Parathyroid adenoma (tissue), 2 donors: ENCODE measurements at regions not wholly inside any gene's neighbourhood (a gene's known extent, or its start where the extent isn't known, plus 50 kb on each side); places are given as distances from the start of the nearest gene placed in this dataset.

Experiments used
- H2AFZ ChIP-seq: fragments of 300-600 bp; sonication (generic); one replicate; pipeline ENCODE4 v1.7.0; 2017; ENCODE audit warnings: antibody characterized with exemption, mild to moderate bottlenecking
- H3K27ac ChIP-seq: fragments of 300-600 bp; sonication (generic); one replicate; pipeline ENCODE4 v1.7.0; 2017
- H3K27me3 ChIP-seq: fragments of 300-600 bp; sonication (generic); one replicate; pipeline ENCODE4 v1.7.0; 2017; ENCODE audit warnings: low read length; ENCODE audit not compliant: control insufficient read depth, insufficient read depth
- H3K36me3 ChIP-seq: fragments of 300-600 bp; sonication (generic); one replicate; pipeline ENCODE4 v1.7.0; 2017; ENCODE audit warnings: low read length; ENCODE audit not compliant: control insufficient read depth, insufficient read depth
- H3K4me1 ChIP-seq: fragments of 300-600 bp; sonication (generic); one replicate; pipeline ENCODE4 v1.7.0; 2017; ENCODE audit warnings: control low read depth
- H3K4me2 ChIP-seq: fragments of 300-600 bp; sonication (generic); one replicate; pipeline ENCODE4 v1.7.0; 2017; ENCODE audit warnings: low read length
- H3K4me3 ChIP-seq: fragments of 300-600 bp; sonication (generic); one replicate; pipeline ENCODE4 v1.7.0; 2017; ENCODE audit warnings: low read depth, low read length
- H3K79me2 ChIP-seq: fragments of 300-600 bp; sonication (generic); one replicate; pipeline ENCODE4 v1.7.0; 2017; ENCODE audit warnings: control low read depth
- H3K9ac ChIP-seq: fragments of 300-600 bp; sonication (generic); one replicate; pipeline ENCODE4 v1.7.0; 2017; ENCODE audit warnings: mild to moderate bottlenecking
- H3K9me3 ChIP-seq: fragments of 300-600 bp; sonication (generic); one replicate; pipeline ENCODE4 v1.7.0; 2017; ENCODE audit warnings: low read length; ENCODE audit not compliant: control insufficient read depth
- CTCF ChIP-seq: fragments of 300-600 bp; sonication (generic); IDR thresholded peaks from one replicate; pipeline ENCODE4 v1.7.0; 2017; ENCODE audit warnings: antibody characterized with exemption, mild to moderate bottlenecking
- donor health status: primary hyperparathyroidism.

DNA sequence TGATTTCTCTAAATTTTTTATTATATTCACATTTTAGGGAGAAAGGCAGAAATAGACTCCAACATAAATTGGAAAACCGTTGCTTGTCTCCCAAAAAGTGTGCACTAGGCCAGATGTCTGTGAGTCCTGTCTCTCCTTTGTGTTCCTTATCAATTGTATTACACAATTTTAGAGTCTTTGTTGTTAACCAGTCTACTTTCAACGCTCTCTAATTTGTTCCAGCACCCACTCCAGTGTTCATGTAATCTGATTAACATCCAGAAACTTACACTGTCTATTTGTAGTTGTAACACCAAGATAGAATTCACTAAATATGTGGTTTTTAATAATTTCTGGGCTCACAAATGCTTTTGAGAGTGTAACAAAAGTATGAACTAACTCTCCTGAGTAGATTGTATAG is 195.6 kb downstream of the FSIP2 start:
- H2AFZ ChIP-seq = no peak overlapping the region
- H3K4me1 ChIP-seq = no peaks in the 10 kb centered on the region
- no peaks in the 10 kb centered on the region for H3K79me2 ChIP-seq
- H3K36me3 ChIP-seq = no peaks in the 10 kb centered on the region
- no peaks in the 10 kb centered on the region for H3K9me3 ChIP-seq
- H3K9ac ChIP-seq = no peak overlapping the region
- no peak for TF ChIP-seq CTCF
- H3K27ac ChIP-seq = no peak overlapping the region
- no peak overlapping the region for H3K4me2 ChIP-seq
- no peaks in the 10 kb centered on the region for H3K27me3 ChIP-seq
- no peak overlapping the region for H3K4me3 ChIP-seq

GRCh38 chr2:185939858-185940257 is 201.3 kb downstream of the FSIP2 start:
- Histone ChIP-seq H3K79me2 (no peaks in the 10 kb centered on the region), H2AFZ (no peak overlapping the region), H3K9me3 (no peaks in the 10 kb centered on the region), H3K9ac (no peak overlapping the region), H3K27me3 (no peaks in the 10 kb centered on the region), H3K4me3 (no peak overlapping the region), H3K4me2 (no peak overlapping the region), H3K4me1 (no peaks in the 10 kb centered on the region), H3K27ac (no peak overlapping the region), H3K36me3 (no peaks in the 10 kb centered on the region)
- TF ChIP-seq CTCF = no peak

- no peaks in the 10 kb centered on the region for H3K27me3 ChIP-seq
- no peak overlapping the region for H3K27ac ChIP-seq
- H3K4me2 ChIP-seq = no peak overlapping the region
- no peaks in the 10 kb centered on the region for H3K9me3 ChIP-seq
- H3K9ac ChIP-seq = no peak overlapping the region
- H3K4me1 ChIP-seq = no peaks in the 10 kb centered on the region
- H3K4me3 ChIP-seq = no peak overlapping the region
- H3K79me2 ChIP-seq = no peaks in the 10 kb centered on the region
- TF ChIP-seq CTCF = no peak
- H2AFZ ChIP-seq = no peak overlapping the region
- H3K36me3 ChIP-seq = no peaks in the 10 kb centered on the region
Measured at GRCh38 chr2:185942855-185943254, 204.3 kb downstream of the FSIP2 start.

DNA sequence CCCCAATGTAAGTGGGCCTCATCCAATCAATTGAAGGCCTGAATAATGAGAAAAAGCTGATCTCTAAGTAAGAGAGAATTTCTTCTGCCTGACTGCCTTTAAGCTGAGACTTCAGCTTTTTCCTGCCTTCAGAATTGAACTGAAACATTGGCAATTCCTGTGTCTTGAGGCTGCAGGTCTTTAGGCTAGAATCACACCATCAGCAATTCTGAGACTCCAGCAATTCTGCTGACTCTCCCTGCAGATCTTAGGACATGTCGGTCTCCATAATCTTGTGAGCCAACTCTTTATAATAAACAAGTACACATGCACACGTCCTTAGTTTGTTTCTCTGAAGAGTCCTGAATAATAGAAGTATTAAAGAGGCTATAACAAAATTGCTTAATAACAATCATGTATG is 209.1 kb downstream of the FSIP2 start:
- H2AFZ ChIP-seq = no peak overlapping the region
- H3K4me3 ChIP-seq = no peak overlapping the region
- TF ChIP-seq CTCF = no peak
- no peaks in the 10 kb centered on the region for H3K9me3 ChIP-seq
- H3K4me2 ChIP-seq = no peak overlapping the region
- H3K4me1 ChIP-seq = no peaks in the 10 kb centered on the region
- H3K27me3 ChIP-seq = no peaks in the 10 kb centered on the region
- no peak overlapping the region for H3K9ac ChIP-seq
- H3K27ac ChIP-seq = no peak overlapping the region
- H3K36me3 ChIP-seq = no peaks in the 10 kb centered on the region
- no peaks in the 10 kb centered on the region for H3K79me2 ChIP-seq

DNA sequence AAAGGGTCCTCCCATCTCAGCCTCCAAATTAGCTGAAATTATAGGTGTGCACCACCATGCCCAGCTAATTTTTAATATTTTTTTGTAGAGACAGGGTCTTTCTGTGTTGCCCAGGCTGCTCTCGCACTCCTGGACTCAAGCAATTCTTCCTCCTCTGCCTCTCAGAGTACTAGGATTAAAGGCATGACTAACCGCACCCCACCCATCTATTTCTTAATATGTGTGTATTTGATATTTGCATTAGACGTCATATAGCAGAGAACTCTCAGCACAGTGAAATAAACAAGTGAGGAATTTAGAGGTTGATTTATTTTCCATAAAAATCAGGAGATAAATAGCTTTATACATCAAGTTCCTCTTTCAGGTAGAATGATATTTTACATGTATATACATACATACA is 213.5 kb downstream of the FSIP2 start:
- no peaks in the 10 kb centered on the region for H3K79me2 ChIP-seq
- H3K4me3 ChIP-seq = no peak overlapping the region
- no peaks in the 10 kb centered on the region for H3K36me3 ChIP-seq
- no peak overlapping the region for H3K9ac ChIP-seq
- no peak for TF ChIP-seq CTCF
- no peaks in the 10 kb centered on the region for H3K4me1 ChIP-seq
- no peak overlapping the region for H3K4me2 ChIP-seq
- H2AFZ ChIP-seq = no peak overlapping the region
- no peaks in the 10 kb centered on the region for H3K27me3 ChIP-seq
- H3K9me3 ChIP-seq = no peaks in the 10 kb centered on the region
- H3K27ac ChIP-seq = no peak overlapping the region
